ENCODE measurements at regions not wholly inside any gene's neighbourhood (a gene's known extent, or its start where the extent isn't known, plus 50 kb on each side); places are given as distances from the start of the nearest gene placed in this dataset.
"Not testable (repeated sequence)": the region's sequence is repeated elsewhere in the genome, so short reads cannot be mapped to it uniquely, and the experiment has no call there.

DNA sequence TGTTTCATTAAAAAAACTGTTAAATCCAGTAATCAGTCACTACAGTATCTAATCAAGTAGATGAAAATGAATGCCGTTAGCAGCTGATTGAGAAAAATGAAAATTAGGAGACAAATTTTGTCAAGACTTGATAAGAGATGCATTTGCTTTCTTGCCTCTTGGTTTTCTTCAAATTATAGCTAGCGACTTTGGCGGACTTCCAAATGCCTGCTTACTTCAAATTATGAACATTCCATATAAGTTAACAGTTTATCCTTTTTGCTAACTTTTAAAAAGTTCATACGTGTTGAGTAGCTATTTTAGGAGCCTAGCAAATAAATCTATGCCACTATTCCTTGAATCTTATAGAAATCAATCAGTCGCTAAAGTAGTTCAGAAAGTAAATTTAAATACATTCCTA, 58.8 kb downstream of the PPP4R3C start:
- DNase-seq (ENCODE audit: low read depth, low spot score), result no peak

DNA sequence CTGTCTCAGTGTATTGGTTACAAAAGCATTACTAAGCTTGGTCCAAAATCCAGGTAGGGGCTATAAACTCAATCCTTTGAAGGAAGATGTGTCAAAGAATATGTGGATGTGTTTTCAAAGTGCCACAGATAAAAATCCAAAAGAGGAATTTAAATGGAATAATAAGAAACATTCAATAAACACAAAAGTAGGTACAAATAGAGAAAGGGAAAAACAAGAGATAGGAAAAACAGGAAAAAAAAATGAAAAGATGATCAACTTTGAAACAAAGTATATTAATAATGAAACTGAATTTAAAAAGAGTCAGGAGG, 64.0 kb downstream of the PPP4R3C start:
- no peak for DNase-seq (ENCODE audit: low read depth, low spot score)

DNA sequence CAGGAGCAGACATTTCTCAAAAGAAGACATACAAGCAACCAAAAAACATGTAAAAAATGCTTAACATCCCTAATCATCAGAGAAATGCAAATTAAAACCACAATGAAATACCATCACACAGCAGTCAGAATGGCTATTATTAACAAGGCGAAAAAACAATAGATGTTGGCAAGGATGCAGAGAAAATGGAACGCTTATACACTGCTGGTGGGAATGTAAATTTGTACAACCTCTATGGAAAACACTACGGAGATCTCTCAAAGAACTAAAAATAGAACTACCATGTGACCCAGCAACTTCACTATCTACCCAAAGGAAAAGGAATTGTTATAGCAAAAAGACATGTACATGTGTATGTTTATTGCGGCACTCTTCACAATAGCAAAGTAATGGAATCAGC, 71.5 kb downstream of the PPP4R3C start:
- peak; percentile 63 for DNase-seq (ENCODE audit: low read depth, low spot score)

DNA sequence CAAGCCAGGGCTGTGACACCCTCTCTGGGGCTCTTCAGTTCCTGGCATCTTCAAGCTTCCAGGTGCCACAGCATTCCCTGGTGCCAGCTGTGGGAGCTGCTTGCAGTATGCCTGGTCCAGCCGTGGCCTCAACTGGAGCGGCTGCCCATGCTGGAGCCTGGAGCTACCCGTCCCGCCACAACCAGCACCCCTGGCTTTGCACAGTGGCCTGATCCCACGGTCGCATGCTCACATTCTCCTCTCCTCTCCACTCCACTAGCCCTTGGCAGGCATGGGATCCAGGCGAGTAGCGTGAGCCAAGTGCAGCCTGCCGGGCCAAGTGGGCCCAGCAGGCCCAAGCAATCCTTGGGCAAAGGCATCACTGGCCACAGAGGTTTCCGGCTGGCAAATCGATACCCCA, 81.7 kb downstream of the PPP4R3C start:
- DNase-seq (ENCODE audit: low read depth, low spot score), result no peak

DNA sequence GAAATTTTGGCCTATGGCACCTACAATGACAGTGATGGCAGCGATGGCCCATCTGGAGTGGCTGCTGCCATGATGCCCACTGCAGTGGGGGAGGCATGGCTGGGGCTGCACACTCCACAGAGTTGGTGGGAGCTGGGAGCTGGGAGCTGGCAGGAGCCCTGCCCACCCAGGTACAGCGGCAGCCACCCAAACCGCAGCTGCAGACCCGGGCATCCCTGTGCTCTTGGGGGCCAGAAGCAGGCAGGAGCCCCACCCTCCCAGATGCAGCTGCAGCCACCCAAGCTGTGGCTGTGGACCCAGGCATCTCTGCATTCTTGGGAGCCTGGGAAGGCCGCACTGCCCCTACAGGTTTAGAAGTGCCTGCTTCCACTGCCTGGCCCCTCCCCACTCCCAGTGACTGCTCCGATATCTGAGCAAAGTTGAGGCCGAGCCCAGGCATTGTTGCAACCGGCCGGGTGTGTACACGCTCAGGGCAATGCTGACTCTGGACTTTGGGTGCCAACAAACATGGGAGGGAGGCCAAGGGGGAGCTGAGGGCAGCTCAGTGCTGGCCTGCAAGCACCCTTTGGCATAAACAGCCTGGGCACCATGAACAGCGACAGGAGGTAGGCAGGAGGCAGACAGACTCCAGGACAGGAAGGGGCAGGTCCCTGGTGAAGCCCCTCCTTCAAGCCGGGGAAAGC, 82.8 kb downstream of the PPP4R3C start:
- no peak for DNase-seq (ENCODE audit: low read depth, low spot score)

DNA sequence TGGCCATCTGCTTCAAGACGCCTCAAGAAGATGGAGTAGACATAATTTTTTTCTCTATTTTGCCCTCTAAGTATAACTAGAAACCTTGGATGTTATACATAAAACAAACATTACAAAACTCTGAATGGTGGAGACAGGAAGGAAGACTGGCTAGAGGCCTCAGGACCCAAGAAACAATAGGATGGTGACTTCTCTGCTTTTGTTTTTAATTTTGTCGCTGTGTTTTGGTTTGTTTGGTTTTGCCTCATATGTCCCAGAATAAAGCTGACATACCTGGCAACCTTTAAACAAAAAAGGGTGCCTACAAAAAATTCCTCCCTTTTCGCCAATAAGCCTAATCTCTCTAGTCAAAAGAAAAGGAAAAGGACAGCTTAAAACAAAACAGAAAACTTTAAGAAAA, 109.1 kb downstream of the PPP4R3C start:
- DNase-seq (ENCODE audit: low read depth, low spot score), result no peak

DNA sequence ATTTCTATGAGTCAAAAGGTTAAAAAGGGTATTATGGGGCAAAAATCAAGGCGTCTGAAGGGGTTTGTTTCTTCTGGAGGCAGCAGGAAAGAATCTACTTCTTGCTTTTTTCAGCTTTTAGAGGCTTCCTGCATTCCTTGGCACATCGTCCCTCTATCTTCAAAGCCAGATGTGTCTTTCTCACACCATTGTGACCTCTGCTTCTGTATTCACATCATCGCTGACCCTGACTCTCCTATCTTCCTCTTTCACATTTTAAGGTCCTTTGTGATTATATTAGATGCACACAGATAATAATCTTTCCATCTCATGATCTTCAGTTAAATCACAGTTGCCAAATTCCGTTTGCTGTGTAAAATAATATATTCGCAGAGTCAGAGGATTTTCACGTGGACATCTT, 112.7 kb downstream of the PPP4R3C start:
- no peak for DNase-seq (ENCODE audit: low read depth, low spot score)

DNA sequence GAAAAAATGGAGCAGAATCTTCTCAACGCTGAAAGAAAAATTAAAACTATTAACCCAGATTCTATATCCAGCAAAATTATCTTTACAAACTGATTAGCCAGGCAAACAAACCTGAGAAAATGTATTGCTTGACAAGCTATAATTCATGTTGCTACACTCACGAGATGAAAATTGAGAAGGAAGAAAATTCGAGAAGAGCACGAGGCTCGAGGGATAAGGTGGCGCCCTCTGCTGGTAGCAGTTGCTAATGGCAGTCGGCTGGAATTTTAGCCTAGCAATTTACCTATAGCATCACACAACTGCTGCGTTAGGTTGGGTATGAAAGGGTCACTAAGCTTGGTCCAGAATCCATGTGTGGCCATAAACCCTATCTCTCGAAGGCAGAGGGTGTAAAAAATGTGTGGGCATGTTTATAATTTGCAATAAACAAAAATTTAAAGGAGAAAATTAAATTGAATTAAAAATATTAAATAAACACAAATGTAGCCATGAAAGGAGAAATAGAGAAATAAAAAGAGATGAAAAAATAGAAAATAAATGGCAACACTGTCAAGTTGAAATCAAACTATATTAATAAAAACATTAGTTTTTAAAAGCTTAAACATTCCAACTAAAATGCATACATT, 126.6 kb downstream of the PPP4R3C start:
- peak; percentile 41 for DNase-seq (ENCODE audit: low read depth, low spot score)

DNA sequence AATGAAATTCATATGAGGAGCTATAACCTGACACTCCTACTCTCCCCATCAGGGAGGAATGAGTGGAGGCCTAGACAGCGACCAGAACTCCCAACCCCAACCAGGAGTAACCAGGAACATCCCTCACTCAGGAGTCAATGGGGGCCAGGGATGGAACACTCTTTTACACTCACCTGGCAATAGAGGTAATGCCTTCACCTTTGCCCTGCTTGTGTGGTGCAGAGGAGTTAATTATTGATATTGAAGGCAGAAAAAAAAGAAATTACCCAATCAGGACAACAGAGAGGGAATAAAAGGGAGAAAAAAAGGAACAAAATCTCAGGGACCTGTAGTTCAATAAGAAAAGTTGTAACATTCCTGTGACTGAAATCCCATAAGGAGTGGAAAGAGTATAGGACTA, 141.5 kb downstream of the PPP4R3C start:
- DNase-seq (ENCODE audit: low read depth, low spot score), result no peak

DNA sequence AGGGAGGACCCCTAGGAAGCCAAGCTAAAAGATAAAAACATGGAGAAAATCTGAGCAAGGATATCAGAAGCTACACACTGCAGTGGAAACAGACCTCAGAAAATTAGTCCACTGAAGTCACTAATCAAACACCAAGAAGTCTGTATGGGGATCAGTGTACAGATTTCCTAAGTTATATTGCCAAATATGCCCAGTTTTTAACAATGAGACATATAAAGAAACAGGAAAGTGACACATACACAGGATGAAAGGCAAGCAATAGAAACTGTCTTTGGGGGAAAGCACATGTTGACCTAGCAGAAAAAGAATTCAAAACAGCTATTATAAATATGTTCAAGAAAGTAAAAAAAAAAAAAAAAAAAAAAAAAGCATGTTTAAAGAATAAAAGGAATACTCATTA, 153.7 kb downstream of the PPP4R3C start:
- no peak for DNase-seq (ENCODE audit: low read depth, low spot score)

DNA sequence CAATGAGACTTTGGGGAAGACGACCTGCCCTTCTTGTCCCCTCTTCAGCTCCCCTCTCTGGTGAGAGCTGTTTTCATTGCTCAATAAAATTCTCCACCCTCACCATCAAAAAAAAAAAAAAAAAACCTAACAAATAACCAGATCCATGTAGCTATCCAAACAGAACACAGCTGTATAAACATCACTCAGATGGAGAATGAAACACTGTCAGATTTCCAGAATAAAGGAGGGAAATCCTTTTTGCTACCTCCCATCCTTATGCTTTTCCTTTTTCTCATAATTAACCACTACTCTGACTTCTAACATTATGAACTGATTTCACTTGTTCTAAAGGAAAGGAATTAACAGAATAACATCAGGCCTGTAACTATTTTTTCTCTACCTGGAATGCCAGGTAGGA, 155.6 kb downstream of the PPP4R3C start:
- no peak for DNase-seq (ENCODE audit: low read depth, low spot score)

DNA sequence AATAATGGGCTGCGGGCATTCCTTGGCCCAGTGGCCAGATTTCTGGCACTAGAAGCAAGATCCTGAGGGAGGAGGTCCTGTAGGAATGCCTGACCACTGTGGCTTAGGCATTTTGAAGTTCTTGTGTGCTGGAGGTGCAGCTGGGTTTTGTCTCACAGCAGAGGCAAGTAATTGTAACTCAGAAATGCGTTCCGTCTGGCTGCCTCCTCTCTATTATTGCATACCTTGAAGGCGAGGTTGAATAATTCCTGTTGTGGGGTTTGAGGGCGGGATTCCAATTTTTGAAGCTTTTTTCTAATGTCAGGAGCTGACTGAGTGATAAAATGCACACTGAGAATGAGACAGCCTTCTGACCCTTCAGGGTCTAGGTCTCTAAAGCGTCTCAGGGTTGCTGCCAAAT, 170.6 kb downstream of the PPP4R3C start:
- DNase-seq (ENCODE audit: low read depth, low spot score), result peak; percentile 12

DNA sequence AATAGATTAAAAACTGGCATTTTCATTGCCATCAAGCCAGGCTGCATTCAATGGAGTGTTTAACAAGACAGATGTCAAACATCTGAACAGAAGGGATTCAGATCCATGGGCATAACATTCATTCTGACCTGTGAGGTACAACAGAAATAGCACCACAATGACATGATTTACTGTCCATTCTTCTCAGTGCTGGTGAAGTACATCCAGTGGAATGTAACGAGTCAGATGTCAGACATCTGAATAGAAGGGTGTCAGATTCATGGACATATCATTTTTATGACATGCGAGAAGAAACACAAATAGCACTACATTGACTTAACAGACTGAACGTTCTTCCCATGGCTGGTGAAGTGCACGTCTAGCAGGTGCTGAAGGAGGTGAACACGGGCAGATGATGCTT, 186.4 kb downstream of the PPP4R3C start:
- no peak for DNase-seq (ENCODE audit: low read depth, low spot score)

DNA sequence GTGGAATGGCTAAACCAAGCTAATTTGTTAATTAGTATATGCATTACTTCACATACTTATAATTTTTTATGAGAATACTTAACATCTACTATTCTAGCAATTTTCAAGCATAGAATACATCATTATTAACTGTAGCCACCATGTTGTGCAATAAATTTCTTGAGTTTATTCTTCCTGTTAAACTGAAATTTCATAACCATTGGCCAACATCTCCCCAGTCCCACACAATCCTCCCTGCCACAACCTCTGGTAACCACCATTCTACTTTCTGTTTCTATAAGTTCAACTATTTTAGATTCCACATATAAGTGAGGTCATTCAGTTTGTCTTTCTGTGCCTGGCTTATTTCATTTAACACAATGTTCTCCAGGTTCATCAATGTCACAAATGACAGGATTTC, 208.5 kb downstream of the PPP4R3C start:
- no peak for DNase-seq (ENCODE audit: low read depth, low spot score)

DNA sequence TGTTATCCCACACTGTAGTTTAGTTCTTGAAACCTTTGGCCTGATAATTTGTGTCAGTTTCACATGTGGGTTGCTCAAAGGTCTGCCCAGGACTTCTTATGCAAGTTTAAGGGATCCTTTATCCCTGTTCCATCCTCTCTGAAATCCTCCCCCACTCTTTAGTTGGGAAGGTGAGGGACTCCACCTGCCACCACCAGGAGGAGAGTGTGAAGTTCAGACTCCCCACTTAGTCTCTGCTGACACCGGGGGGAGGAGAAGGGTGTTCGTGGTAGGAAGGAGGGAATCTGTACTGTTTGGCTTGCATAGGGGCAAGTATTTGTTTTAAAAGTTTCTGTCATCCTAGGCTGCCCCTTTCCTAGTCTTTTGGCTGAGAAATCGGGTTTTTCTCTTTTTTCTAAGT, 211.8 kb downstream of the PPP4R3C start:
- no peak for DNase-seq (ENCODE audit: low read depth, low spot score)

DNA sequence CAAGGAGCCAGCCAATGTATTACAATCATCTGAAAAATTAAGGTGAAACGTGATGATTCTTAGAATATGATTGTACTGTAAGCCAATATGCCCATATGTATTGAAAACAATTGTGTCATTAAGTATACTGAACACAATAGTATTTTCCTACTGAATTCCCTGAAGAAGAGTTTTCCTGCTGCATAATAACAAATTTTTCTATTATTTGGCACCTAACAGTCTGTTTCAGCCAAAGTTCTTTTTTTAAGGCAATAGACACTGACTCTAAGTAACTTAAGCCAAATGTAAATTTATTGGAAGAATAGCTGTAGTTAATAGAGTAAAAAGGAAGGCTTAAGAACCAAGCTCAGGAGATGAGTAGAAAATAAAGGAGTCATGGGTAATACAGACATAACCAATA, 220.6 kb downstream of the PPP4R3C start:
- DNase-seq (ENCODE audit: low read depth, low spot score), result no peak

DNA sequence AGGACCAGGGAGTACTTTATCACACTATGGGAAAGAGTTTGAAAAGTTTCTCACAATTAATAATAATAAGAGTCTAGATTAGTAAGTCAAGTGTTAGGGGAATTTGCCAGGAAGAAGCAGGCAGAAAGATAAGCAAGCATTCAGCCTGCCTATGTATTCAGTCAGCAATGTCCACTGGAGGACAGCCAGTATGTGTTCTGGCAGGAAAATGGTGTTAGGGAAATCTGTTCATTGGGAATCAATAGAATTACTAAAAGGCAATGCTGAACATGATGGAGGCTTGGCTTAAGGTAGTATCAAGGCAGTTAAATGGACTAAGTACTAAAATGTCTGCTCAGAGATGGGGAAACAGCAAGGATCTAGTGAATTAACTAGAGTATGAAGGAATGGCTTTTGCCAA, 221.2 kb downstream of the PPP4R3C start:
- DNase-seq (ENCODE audit: low read depth, low spot score), result no peak

DNA sequence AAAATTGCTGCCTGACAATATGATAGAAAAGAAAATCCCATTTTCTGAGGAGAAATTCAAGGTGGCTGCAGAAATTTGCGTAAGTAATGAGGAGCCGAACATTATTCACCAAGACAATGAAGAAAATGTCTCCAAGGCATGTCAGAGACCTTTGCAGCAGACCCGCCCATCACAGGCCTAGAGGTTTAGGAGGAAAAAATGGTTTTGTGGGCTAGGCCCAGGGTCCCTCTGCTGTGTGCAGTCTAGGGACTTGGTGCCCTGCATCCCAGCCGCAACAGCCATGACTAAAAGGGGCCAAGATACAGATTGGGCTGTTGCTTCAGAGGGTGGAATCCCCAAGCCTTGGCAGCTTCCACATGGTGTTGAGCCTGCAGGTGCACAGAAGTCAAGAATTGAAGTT, 223.1 kb downstream of the PPP4R3C start:
- DNase-seq (ENCODE audit: low read depth, low spot score), result not testable (repeated sequence)

DNA sequence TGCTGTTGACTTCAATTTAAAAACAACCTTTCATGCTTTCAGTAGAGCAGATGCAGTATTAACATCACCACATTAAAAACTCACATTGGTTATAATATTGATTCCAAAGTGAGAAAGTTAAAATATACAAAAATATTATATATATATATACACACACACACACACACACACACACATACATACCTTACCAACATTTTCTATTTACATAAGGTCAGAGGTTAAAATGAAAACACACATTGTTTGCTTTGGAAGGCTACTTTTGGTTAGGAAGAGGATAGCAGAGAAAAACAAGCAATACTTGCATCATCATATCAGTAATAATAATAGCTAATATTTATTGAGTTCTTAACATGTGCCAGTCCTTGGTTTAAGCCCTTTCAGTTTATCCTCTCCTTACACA, 226.5 kb downstream of the PPP4R3C start:
- DNase-seq (ENCODE audit: low read depth, low spot score), result no peak

DNA sequence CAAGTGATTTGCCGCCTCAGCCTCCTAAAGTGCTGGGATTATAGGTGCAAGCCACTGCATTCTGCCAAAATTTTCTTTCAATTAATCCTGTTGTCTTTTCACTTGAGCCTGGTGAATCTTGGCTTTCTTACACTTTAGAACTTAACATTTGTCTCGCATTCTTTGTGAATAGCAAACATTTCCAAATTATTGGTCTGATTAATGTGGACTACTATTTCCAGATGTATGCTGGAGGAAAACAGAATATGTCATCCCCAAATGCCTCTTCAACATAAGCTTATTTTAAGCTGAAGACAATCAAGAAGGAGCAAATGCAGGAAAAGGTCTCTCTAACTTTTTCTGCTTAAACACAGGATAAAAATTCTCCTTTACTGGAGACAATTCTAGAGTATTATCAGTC, 233.4 kb downstream of the PPP4R3C start:
- no peak for DNase-seq (ENCODE audit: low read depth, low spot score)

DNA sequence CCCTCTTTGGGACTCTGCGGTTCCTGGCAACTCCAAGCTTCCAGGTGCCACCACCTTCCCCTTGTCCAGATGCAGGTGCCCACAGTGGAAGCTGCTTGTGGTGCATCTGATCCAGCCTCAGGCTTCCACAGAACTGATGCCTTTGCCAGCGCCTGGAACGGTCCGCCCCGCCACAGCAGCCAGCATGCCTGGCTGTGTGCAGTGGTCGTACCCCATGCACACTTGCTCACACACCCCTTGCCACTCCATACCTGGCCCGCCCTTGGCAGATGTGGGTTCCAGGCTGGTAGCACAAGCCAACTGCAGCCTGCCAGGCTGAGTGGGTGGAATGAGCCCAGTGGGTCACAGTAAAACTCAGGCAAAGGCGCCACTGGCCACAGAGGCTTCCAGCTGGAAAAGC, 240.5 kb downstream of the PPP4R3C start:
- DNase-seq (ENCODE audit: low read depth, low spot score), result no peak

DNA sequence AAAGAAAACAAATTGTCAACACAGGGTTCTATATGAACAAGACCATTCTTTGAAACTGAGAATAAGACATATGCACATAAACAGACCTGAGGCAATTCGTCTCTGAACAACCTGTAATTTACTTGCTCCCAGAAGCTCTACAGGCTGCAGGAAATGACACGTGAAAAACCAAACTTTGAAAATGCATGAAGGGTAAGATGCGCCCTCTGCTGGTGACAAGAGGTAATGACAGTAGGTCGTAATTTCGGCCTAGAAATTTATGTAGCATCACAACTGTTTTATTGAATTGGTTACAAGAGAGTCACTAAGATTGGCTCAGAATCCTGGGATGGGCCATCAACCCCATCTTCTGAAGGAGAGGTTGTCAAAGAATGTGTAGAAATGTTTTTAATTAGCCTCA, 276.5 kb downstream of the PPP4R3C start:
- peak; percentile 43 for DNase-seq (ENCODE audit: low read depth, low spot score)

DNA sequence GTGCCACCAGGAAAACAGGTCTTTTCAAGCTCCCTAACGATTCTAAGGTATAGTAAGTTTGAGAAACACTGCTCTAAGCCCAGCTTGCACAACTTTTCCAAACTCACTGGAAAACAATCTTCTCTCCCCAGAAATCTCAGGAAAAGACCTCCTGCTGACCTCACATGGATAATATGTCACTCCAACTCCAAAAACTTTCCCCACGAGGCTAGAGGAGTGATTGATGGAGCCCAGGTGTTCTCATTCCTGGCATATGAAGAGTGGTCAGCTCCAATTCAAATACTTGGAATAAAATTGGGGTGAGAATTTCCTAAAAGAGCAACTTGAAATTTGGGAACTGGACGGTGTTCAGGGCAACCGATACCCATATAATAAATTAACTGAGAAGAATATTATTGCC, 299.9 kb downstream of the PPP4R3C start:
- DNase-seq (ENCODE audit: low read depth, low spot score), result no peak

DNA sequence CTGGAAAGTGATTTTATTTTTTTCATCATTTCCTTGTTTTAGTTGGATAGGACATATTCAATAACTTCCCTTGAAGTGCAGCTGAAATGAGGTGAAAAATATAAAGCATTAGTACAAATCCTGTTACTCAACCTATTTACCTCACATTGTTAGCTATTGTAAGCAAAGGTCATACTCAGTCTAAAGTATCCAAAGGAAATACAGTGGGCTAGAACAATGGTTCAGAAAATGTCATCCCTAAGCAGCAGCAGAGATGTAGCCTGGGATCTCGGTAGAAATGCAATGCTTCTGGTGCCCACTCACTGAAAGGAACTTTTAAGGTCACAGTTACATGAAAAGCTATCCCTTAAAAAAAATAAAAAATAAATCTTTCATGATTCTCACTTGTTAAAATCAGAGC, 300.6 kb downstream of the PPP4R3C start:
- no peak for DNase-seq (ENCODE audit: low read depth, low spot score)
